ENCODE measurements at regions not wholly inside any gene's neighbourhood (a gene's known extent, or its start where the extent isn't known, plus 50 kb on each side); places are given as distances from the start of the nearest gene placed in this dataset.

DNA sequence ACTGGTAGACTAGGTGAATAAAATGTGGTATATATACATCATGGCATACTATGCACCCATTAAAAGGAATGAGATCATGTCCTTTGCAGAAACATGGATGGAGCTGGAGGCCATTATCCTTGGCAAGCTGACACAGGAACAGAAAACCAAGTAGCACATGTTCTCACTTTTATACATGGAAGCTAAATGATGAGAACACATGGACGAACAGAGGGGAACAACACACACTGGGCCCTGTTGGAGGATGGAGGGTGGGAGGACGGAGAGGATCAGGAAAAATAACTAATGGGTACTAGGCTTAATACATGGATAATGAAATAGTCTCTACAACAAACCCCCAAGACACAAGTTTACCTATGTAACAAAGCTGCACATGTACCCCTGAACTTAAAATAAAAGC lies 780.0 kb downstream of the DACH1 start:
- no peak for DNase-seq (ENCODE audit: low spot score)

DNA sequence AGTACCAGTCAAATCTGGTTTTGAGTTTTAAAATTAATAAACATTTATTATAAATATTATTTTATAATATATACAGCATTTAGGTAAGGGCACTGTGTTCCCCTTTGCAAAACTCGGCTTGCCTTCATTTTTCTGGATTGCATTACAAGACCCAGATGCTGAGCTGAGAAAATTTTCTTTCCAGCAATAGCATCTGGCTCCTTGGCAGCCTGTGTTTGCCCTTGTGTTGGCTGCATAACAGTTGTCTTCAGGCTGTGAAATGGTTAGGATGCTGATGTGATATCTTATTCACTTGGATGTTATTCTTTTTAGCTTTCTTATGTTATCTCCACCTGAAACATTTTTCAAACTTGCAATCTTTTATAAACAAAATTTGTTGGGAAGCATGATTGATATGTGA lies 784.4 kb downstream of the DACH1 start:
- DNase-seq (ENCODE audit: low spot score): no peak

DNA sequence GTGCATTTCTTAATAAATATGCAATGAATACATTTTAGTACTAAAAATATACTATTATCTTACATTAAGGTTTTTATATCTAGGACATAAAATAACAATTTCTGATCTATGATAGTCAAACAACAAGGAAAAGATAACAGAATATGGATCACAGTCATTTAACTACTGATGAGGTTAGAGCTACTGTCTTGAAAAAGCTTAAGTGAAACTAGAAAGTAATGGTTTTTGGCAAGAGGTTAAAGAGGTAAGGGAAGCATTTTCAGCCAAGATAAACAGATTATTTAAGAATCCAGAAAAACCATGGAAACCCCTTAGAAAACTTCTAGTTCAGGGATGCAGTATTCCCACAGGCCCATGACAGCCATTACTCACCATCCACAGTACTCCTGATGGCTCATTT lies 787.4 kb downstream of the DACH1 start:
- DNase-seq (ENCODE audit: low spot score): no peak

DNA sequence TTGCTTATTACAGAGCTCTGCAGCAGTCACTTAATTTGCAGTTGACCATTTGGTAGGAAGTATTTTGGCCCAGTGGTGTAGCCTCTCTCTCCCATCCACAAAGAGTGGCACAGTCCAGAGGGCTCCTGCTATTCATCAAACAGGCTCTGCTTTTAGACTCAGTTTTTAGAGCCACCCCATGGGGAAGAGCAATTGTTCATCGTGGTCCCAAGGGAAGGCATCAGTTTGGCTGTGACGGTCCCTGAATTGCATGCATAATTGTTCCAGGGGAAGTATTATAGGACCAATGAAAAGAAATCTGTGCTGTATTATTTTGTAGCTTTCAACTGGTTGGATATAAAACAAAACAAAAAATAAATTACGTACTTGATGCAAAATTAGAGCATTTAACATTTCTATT lies 799.0 kb downstream of the DACH1 start:
- no peak for DNase-seq (ENCODE audit: low spot score)

DNA sequence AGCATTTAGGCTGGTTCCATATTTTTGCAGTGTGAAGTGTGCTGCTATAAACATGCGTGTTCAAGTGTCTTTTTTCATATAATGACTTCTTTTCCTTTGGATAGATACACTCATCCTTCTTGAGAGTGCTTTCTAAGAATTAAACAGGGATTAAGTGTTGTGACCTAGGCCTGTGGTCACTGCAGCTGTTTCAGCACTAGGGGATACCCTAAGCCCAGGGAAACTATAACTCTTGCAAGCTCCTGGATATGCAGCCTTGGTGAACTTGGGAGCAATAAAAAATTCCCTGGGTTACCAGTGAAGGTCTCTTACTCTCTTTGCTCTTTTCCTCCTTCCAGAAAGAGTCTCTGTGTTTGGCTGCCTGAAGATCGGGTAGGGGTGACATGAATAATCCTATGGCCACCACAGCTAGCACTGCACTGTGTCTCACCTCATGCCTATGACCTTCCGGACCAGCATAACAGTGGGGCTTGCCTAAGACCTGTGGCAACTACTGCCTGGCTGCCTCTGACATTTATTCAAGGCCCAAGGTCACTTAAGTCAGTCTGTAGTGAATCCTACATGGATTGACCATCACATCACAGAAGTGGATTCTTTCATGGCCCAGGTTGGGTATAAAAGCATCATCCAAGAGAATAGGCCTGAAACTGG lies 799.7 kb downstream of the DACH1 start:
- DNase-seq (ENCODE audit: low spot score): no peak

DNA sequence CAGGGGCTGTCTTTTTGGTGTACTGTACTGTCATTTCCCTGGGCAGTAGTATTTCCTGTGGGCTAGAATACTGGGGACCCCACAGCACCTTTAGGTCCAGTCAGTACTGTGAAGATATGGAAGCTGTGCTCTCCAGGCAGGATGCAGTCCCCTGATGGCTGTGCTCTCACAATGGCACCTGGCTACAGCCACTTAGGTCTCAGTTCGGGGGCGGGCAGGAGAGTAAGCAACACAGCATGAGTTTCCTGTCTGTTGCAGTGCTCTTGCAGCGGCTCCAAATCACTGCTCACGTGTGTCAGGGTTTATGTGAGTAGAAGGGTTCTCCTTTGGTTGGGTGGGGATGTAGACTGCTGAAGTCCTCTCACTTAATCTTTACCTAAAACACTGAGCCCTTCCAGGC lies 810.4 kb downstream of the DACH1 start:
- no peak for DNase-seq (ENCODE audit: low spot score)

DNA sequence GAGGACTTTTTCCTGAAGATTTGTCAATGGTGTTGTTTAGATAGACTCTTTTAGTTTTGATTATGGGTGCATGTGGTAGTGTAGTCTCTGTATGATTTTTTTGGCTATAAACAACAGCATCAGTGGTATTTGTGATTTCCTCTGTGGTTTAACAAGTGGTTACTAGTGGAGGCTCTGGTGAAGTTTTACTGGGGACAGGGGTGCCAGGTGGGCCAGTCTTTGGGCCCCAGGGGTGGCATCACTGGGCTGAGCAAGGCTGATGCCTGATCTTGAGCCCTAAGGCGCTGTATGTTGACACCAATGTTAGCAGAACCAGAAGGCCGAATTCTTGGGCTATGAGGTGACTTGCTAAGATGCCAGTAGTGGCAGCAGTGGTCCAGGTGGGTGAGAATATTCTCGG lies 811.4 kb downstream of the DACH1 start:
- DNase-seq (ENCODE audit: low spot score): no peak

DNA sequence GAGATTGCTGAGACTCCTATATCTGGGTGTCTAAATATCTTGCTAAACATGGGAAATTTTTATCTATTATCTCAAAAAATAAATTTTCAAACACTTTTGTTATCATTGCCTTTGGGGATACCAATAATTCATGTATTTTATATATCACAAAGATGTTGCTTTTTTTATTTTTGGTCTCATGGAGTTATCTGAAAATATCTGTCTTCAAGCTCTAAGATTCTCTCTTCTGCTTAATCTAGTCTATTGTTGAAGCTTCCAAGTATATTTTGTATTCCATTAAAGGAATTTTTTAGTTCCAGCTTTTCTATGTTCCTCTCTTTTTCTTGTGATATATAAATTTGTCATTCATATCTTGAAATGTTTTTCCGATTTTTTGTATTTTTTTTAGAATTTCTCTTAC lies 812.0 kb downstream of the DACH1 start:
- no peak for DNase-seq (ENCODE audit: low spot score)

DNA sequence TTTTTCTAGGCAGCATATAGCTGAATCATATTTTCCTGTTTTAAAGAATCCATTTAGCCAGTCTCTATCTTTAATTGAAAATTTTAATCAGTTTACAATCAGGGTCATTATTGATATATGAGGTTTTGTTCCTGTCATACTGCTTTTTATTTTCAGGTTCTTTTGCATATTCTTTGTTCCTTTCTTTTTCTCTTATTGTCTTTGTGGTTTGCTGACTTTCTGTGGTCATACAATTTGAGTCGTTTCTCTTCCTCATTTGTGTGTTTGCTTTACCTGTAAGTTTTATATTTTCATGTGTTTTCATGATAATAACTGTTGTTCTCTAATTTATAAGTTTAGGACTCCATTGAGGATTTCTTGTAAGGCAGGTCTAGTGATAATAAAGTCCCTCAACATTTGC lies 812.6 kb downstream of the DACH1 start:
- no peak for DNase-seq (ENCODE audit: low spot score)

DNA sequence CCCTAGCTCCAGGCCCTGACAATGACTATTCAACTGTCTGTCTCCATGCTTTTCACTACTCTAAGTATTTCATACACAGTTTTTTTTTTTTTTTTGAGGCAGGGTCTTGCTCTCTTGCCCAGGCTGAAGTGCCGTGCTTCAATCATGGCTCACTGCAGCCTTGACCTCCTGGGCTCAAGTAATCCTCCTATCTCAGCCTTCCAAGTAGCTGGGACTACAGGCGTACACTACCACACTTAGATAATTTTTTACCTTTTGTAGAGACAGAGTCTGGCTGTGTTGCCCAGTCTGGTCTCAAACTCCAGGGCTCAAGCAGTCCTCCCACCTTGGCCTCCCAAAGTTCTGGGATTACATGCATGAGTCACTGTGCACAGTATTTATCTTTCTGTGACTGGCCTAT lies 815.4 kb downstream of the DACH1 start:
- no peak for DNase-seq (ENCODE audit: low spot score)

DNA sequence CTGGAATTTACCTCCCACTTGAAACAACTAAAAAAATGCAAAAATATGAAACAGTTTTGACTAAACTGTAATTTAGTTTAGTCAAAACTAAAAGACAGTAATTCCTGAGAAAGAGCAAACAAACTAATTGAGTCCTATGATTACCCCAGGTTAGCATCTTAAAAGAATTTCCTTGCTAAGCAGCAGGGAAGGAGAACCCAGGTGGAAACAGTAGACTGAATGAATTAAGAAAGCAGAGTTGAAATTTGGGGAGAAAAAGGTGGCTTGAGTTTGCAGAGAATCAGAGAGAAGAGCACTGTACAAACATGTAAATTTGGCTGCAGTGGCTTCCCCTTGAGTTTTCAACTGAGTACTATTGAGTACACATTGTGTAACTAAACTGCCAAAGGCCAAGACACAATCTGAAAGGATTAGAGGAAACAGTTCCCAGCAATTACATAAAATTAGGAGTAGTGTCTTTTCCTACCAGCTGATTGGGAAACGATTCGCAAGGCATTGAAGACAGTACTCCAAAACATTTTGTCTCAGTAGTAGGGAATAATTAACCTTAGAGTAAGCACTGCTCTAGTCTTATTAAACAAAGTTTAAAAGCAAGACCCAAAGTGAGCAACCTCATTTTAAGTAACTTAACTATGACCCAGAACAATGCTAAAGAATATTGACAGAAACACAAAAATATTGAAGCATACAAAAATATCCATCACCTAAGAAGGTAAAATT lies 820.5 kb downstream of the DACH1 start:
- DNase-seq (ENCODE audit: low spot score): no peak

DNA sequence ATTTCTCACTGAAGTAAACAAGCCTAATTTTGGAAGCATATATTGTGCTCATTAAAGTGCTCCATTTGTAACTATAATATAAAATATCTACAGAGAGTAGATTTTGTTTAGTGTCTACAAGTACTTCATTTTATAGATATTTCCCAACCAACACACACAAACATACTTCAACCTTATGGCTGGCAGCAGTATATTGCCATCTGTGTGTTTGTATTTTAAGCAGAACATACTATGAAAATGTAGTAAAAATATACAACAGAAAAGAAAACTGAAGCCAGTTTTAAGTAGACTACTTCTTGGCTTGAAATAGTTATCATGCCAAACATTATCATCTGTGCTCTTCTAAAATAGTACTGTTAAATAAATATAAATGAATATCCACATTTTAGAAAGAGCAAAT lies 821.9 kb downstream of the DACH1 start:
- DNase-seq (ENCODE audit: low spot score): no peak

DNA sequence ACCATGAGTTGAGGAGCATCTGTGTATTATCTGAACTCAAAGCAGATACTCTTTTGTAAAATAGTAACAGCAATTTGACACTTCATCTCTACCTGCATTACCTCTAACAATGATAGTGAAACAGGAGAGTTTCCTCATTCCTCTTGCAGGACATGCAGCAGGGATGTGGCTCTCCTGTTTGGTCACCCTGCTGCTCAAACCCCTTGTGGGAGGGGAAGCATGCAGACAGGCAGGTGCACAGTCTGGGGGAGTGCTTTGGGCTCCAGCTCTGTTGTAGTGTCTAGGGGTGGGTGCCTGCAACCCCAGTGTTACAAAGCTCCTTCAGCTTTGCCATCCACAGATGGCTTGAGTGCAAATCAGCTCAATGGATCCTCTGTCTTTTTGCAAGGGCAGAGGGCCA lies 827.6 kb downstream of the DACH1 start:
- DNase-seq (ENCODE audit: low spot score): no peak

DNA sequence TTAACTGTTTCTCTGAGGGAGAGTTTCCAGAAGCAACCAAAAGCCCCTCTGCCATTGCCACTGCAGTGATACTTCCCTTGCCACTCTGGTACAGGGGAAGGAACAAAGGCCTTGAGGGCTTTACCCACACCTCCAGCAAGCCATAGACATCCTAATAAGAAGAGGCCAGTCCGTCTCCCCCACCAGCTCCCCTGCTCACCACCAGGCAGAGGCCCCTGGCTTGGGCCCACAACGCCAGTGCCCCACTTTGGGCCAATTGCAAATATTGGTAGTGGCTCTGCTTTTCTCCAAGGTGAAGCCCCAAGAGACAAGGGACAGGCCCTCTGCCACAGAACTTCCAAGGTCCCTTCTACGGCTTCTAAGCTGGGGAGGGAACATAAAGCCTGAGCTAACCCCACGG lies 833.0 kb downstream of the DACH1 start:
- DNase-seq (ENCODE audit: low spot score): no peak

DNA sequence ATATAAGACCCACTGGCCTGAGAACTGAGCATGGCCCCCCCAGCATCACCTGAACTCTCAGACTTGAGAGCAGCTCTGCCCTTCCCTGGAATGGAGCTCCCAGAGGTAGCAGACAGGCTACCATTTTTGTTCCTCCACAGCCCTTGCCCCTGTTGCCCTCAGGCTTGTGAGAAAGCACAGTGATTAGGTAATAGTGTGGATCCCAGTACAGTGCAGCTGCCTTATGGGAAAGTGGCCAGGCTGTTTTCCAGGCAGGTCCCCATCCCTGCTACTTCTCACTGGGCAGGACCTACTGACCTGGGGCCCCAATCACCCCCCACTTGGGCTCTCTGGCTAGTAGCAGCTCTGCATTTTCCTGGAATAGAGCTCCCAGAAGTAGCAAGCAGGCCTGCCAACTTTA lies 834.0 kb downstream of the DACH1 start:
- no peak for DNase-seq (ENCODE audit: low spot score)

DNA sequence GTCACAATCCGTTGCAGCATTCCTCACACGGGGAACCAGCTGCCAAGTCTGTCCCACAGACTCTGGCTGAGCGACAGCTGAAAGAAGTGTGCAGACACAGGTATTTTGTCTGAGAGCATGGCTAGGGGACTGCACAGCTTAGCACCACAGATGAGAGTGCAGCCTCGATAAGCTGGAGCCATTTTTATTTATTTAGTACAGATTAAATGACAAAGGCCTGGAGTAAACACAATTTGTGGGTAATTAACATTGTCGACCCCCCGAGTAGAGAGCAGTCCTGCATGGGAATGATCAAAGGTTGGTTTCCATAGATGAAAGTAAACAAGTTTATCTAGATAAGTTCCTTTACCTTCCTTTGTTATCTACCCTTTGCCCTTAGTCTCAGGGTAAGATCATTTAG lies 836.2 kb downstream of the DACH1 start:
- DNase-seq (ENCODE audit: low spot score): no peak

DNA sequence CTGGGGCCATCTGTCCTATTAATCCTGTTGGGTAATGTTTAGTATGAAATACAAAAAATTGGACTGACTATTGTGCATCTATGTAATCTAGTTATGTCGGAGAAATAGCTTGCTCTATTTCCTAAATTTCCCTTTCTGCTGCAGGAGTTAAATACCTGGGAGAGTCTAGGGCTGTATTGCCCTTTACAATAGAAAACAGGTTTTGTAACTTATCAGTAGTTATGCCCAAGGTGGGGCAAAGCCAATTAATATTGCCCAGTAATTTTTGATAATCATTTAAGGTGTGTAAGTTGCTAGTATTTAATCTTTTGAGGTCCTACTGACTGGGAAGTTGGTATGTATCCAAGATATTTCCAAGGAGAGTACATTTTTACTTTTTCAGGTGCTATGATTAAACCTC lies 838.1 kb downstream of the DACH1 start:
- no peak for DNase-seq (ENCODE audit: low spot score)

DNA sequence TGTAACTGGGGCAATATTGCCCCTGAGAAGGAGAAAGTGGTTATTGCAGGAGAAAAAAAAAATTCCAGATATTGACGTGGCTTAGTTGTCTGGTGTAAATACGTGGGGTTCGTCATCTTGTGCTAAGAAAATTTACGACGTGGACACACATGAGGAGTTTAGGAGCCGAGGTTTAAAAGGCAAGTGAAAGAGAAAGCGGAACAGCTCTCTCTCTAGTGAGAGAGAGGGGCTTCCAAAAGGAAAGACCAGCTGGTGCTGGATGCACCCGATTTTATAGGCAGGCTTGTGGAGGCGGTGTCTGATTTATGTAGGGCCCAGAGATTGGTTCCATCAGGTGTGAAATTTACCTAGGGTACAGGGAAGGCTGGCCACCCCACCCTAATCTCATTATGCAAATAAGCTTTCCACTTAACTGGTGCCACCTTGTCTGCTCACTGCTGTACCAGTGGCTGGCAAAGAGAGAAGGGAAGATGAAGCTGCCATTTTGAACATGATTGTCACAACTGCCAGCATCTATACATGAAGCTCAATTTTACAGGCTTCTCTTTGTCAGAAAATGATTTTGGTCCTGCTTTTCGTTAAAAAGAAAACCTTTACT lies 845.1 kb downstream of the DACH1 start:
- DNase-seq (ENCODE audit: low spot score): no peak

DNA sequence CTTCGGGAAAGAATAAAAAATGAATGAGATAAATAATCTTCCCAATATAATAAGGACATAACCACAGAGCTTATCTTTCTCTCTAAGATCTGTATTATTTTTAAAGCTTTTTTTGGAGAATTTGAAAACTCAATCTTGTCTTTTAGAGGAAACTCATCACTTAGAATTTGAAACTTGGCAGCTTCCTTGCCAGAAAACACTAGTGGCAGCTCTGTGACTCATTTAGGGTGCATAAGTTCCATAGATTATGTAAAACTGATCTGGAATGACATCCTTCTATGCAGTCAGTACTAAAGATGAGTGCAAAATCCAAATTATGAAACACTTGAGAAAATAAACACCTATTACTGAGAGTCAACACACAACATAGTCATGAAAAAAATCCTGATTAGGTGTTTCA lies 848.0 kb downstream of the DACH1 start:
- no peak for DNase-seq (ENCODE audit: low spot score)

DNA sequence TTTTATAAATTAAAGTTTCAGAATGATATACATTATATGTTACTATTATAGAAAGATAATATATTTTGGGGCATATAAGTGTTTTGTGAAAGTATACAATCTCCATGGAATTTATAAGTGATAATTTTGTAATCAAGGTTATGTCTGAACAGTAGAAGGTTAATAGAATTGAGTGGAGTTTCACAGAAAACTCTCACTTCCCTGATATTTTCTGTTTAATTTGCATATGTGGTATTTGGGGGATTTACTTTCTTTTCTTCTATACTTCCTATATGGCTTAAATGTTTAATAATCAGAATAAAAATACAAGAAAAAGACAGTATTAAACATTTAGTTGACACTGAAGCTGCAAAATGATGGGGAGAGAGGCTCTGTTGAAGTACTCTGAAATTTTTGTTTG lies 848.5 kb downstream of the DACH1 start:
- DNase-seq (ENCODE audit: low spot score): no peak

DNA sequence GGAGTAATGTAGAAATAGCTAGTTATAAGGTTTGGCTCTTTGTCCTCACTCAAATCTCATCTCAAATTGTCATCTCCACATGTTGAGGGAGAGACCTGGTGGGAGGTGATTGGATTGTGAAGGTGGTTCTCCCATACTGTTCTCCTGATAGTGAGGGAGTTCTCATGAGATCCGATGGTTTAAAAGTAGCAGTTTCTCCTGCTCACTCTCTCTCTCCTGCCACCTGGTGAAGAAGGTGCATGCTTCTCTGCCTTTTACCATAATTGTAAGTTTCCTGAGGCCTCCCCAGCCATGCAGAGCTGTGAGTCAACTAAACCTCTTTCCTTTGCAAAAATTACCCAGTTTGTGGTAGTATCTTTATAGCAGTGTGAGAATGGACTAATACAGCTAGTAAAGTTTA lies 849.4 kb downstream of the DACH1 start:
- DNase-seq (ENCODE audit: low spot score): no peak

DNA sequence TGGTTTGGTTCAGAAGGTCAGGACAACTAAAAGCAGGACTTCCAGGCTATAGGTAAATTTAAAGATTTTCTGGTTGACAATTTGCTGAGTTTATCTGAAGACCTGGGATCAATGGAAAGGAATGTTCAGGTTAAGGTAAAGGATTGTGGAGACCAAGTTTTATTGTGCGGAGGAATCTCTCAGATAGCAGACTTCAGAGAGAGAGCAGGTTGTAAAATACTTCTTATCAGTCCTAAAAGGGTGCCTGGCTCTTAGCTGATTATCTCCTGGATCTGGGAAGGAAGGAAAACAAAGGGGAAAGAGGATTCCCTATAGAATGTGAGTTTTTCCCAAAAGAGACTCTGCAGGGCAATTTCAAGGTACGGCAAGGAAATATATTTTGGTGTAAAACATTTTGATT lies 851.5 kb downstream of the DACH1 start:
- no peak for DNase-seq (ENCODE audit: low spot score)

DNA sequence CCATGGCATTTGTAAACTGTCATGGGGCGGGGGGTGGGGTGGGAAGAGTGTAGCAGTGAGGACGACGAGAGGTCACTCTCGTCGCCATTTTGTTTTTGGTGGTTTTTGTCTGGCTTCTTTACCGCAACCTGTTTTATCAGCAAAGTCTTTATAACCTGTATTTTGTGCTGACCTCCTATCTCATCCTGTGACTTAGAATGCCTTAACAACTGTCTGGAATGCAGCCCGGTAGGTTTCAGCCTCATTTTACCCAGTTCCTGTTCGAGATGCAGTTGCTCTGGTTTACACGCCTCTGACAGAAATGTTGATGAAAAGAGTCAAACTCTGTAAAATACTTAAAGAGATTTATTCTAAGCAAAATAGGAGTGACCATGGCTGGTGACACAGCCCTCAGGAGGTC lies 852.0 kb downstream of the DACH1 start:
- DNase-seq (ENCODE audit: low spot score): no peak

DNA sequence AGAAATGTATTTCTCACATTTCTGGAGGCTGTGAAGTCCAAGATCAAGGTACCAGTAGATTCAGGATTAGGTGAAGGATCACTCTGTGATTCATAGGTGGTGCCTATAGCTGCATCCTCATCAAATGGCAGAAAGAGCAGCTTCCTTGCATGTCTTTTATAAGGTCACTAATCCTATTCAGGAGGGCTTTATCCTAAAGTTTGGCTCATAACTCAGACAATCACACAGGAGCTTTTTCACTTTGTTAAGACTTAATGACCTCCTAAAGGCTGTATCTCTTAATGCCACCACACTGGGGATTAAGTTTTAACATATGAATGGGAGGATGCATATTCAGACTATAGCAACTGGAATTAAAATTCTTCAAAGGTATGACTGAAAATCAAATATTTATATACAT lies 861.1 kb downstream of the DACH1 start:
- no peak for DNase-seq (ENCODE audit: low spot score)

All from AG20443 (cell line).